HCT116 (cell line): ENCODE measurements at regions not wholly inside any gene's neighbourhood (a gene's known extent, or its start where the extent isn't known, plus 50 kb on each side); places are given as distances from the start of the nearest gene placed in this dataset.

Source experiments
- ATAC-seq: fragments of 200-7000 bp; cut with Tn5 transposase; 2 replicates; pipeline ENCODE4 v1.9.1; 2020; ENCODE audit warnings: mild to moderate bottlenecking, moderate library complexity
- BruUV-seq: library from RNA; stranded (reverse); fragments of 400-500 nt; replicated peaks from 2 replicates; lab custom pipeline; 2021; lab: Mats Ljungman, UMichigan
- CTCF ChIA-PET: fragments of 300-600 bp; sonication (Branson Sonifier 250); formaldehyde crosslinking; loops from one replicate; lab custom pipeline; 2021; ENCODE audit warnings: antibody characterized with exemption; lab: Charles Lee
- POLR2A ChIA-PET: fragments of 300-600, 350-600 bp; sonication (Branson Sonifier 250); formaldehyde crosslinking; loops from one replicate; lab custom pipeline; 2021; ENCODE audit warnings: antibody characterized with exemption; lab: Charles Lee
- RAD21 ChIA-PET, 2 experiments: fragments of 300-600 bp; sonication (Branson Sonifier 250); formaldehyde crosslinking; loops; one replicate each; lab custom pipeline; 2023; ENCODE audit warnings: low total read pairs in 2 of 2; ENCODE audit not compliant: uncharacterized antibody in 2 of 2, unreplicated experiment in 2 of 2, low non-redundant PET in 1 of 2; lab: Charles Lee
- DNase-seq: peaks from one replicate; pipeline ENCODE4 v3.0.0-alpha.2; 2010; ENCODE audit warnings: low read depth, low spot score
- H2AFZ ChIP-seq: fragments of 200-600 bp; shearing (Covaris generic), sonication (generic); 2 replicates; pipeline ENCODE4 v1.6.1; 2017; ENCODE audit warnings: low read depth, mixed run types, mixed read lengths, antibody characterized with exemption, low read length; ENCODE audit not compliant: poor library complexity, severe bottlenecking
- H3K27ac ChIP-seq: 2 replicates; pipeline ENCODE4 v1.5.1; 2012; ENCODE audit warnings: low read depth, low read length
- H3K27me3 ChIP-seq: fragments of 200-600 bp; sonication (generic); 2 replicates; pipeline ENCODE4 v1.6.1; 2016; ENCODE audit warnings: mixed run types, low read length, mixed read lengths; ENCODE audit not compliant: insufficient read depth
- H3K36me3 ChIP-seq, 2 experiments: fragments of 200-500 bp in 1 of 2; fragments of 200-600 bp in 1 of 2; sonication (Bioruptor generic) in 1 of 2; sonication (generic) in 1 of 2; 2 replicates each; pipeline versions ENCODE4 v1.5.1 to v1.6.1; 2014 to 2016; ENCODE audit warnings: low read length in 2 of 2, inconsistent platforms in 1 of 2, mixed read lengths in 1 of 2, mixed run types in 1 of 2; ENCODE audit not compliant: insufficient read depth in 2 of 2, control insufficient read depth in 1 of 2
- H3K4me1 ChIP-seq, 2 experiments: fragments of 200-600 bp in 1 of 2; sonication (generic) in 1 of 2; 2 replicates each; pipeline versions ENCODE4 v1.5.1 to v1.6.1; 2012 to 2017; ENCODE audit warnings: low read length in 2 of 2, inconsistent platforms in 1 of 2, mild to moderate bottlenecking in 1 of 2, mixed read lengths in 1 of 2, mixed run types in 1 of 2, moderate library complexity in 1 of 2; ENCODE audit not compliant: insufficient read depth in 2 of 2, control insufficient read depth in 1 of 2
- H3K4me2 ChIP-seq: fragments of 200-600 bp; sonication (generic); 2 replicates; pipeline ENCODE4 v1.6.1; 2017; ENCODE audit warnings: mixed run types, low read length, mixed read lengths
- H3K4me3 ChIP-seq, 2 experiments: fragments of 200-600 bp in 1 of 2; sonication (generic) in 1 of 2; replicated peaks in 1 of 2; 2 replicates each; pipeline ENCODE4 v1.5.1; 2011 to 2016; ENCODE audit warnings: low read length in 2 of 2, control low read depth in 1 of 2, low read depth in 1 of 2, mild to moderate bottlenecking in 1 of 2, mixed read lengths in 1 of 2, mixed run types in 1 of 2
- H3K79me2 ChIP-seq: fragments of 200-600 bp; sonication (generic); 2 replicates; pipeline ENCODE4 v1.6.1; 2017; ENCODE audit warnings: mild to moderate bottlenecking, mixed run types, low read length, moderate library complexity, mixed read lengths; ENCODE audit not compliant: insufficient read depth
- H3K9ac ChIP-seq: fragments of 200-600 bp; sonication (generic); 2 replicates; pipeline ENCODE4 v1.6.1; 2016; ENCODE audit warnings: low read length, mixed read lengths
- H3K9me2 ChIP-seq: fragments of 200-600 bp; sonication (generic), shearing (Covaris generic); 2 replicates; pipeline ENCODE4 v1.6.1; 2017; ENCODE audit warnings: mixed run types, mild to moderate bottlenecking, moderate library complexity; ENCODE audit not compliant: insufficient read depth
- H3K9me3 ChIP-seq, 2 experiments: fragments of 200-500 bp in 1 of 2; fragments of 200-600 bp in 1 of 2; sonication (Bioruptor generic) in 1 of 2; sonication (generic) in 1 of 2; 2 replicates each; pipeline ENCODE4 v1.6.1; 2014 to 2017; ENCODE audit warnings: low read length in 2 of 2, mixed read lengths in 2 of 2, inconsistent platforms in 1 of 2, low read depth in 1 of 2, mild to moderate bottlenecking in 1 of 2, mixed run types in 1 of 2, moderate library complexity in 1 of 2; ENCODE audit not compliant: control insufficient read depth in 1 of 2, insufficient read depth in 1 of 2
- H4K20me1 ChIP-seq: fragments of 200-600 bp; sonication (generic), shearing (Covaris generic); 2 replicates; pipeline ENCODE4 v1.6.1; 2017; ENCODE audit warnings: mixed run types, mild to moderate bottlenecking, moderate library complexity; ENCODE audit not compliant: insufficient read depth
- ATF3 ChIP-seq: IDR thresholded peaks from 2 replicates; pipeline ENCODE4 v1.6.1; 2012
- CBX3 ChIP-seq: IDR thresholded peaks from 2 replicates; pipeline ENCODE4 v1.6.1; 2012; ENCODE audit warnings: low read depth
- CEBPB ChIP-seq: IDR thresholded peaks from 2 replicates; pipeline ENCODE4 v1.6.1; 2012; ENCODE audit warnings: low read depth
- EGR1 ChIP-seq: IDR thresholded peaks from 2 replicates; pipeline ENCODE4 v1.6.1; 2012; ENCODE audit warnings: low read depth
- ELF1 ChIP-seq: IDR thresholded peaks from 2 replicates; pipeline ENCODE4 v1.6.1; 2012; ENCODE audit warnings: low read depth, borderline replicate concordance
- EZH2 ChIP-seq: fragments of 200-600 bp; sonication (generic); IDR thresholded peaks from 2 replicates; pipeline ENCODE4 v1.6.1; 2017; ENCODE audit warnings: antibody characterized with exemption, mixed run types
- EZH2phosphoT487 ChIP-seq: fragments of 200-600 bp; IDR thresholded peaks from 2 replicates; pipeline ENCODE4 v1.6.1; 2018; ENCODE audit warnings: antibody characterized with exemption, borderline replicate concordance
- FOSL1 ChIP-seq: IDR thresholded peaks from 2 replicates; pipeline ENCODE4 v1.6.1; 2012; ENCODE audit warnings: low read depth
- JUND ChIP-seq: IDR thresholded peaks from 2 replicates; pipeline ENCODE4 v1.6.1; 2012
- POLR2AphosphoS5 ChIP-seq: IDR thresholded peaks from 2 replicates; pipeline ENCODE4 v1.6.1; 2011; ENCODE audit warnings: mild to moderate bottlenecking, low read depth, low read length, moderate library complexity
- RAD21 ChIP-seq: IDR thresholded peaks from 2 replicates; pipeline ENCODE4 v1.6.1; 2012; ENCODE audit warnings: low read depth, mild to moderate bottlenecking
- REST ChIP-seq: IDR thresholded peaks from 2 replicates; pipeline ENCODE4 v1.6.1; 2012; ENCODE audit warnings: low read depth
- SIN3A ChIP-seq: IDR thresholded peaks from 2 replicates; pipeline ENCODE4 v1.6.1; 2012; ENCODE audit warnings: low read depth
- SP1 ChIP-seq: IDR thresholded peaks from 2 replicates; pipeline ENCODE4 v1.6.1; 2012; ENCODE audit warnings: low read depth
- SRF ChIP-seq: IDR thresholded peaks from 2 replicates; pipeline ENCODE4 v1.6.1; 2012; ENCODE audit warnings: low read depth
- YY1 ChIP-seq: IDR thresholded peaks from 2 replicates; pipeline ENCODE4 v1.6.1; 2011; ENCODE audit warnings: low read length, low read depth, moderate library complexity, mild to moderate bottlenecking; ENCODE audit not compliant: insufficient replicate concordance; ENCODE audit errors: extremely low read depth
- ZFX ChIP-seq: fragments of 450-650 bp; IDR thresholded peaks from 2 replicates; pipeline ENCODE4 v1.6.1; 2017
- ZNF274 ChIP-seq: fragments of 200-500 bp; sonication (Bioruptor generic); IDR thresholded peaks from 2 replicates; pipeline ENCODE4 v1.6.1; 2014; ENCODE audit warnings: mild to moderate bottlenecking, low read depth, low read length, inconsistent platforms
- intact Hi-C: fragments of 100-400 bp; cut with micrococcal nuclease; formaldehyde crosslinking; loops from 2 replicates; pipeline ENCODE4 v1.10.0; 2022

DNA sequence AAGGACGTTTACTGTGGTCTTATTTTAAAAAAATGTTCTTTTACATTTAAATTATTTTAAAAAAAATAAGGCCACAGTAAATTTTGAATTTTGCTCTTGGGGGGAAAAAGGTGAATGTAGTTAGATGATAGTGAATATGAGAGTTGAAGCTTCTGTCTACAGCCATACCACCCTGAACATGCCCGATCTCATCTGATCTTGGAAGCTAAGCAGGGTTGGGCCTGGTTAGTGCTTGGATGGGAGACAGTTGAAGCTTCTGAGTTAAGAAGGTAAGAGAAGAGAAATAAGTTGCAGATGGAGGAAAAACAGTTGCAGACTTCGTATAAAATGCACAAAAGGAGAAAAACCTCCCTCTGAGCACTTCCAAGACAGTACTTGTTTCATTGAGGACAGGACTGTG lies 115.6 kb upstream of the NR3C2 start:
- BruUV-seq = no TSS peak
- RAD21 ChIA-PET = no interaction called here
- TF ChIP-seq EGR1 (no peak), YY1 (no peak), SIN3A (no peak), EZH2phosphoT487 (no peak), ATF3 (no peak), SP1 (no peak), POLR2AphosphoS5 (no peak), ZFX (no peak), EZH2 (no peak)
- TF ChIP-seq, all 23 proteins: peak for 0
- Histone ChIP-seq H3K9ac (no peak overlapping the region), H3K79me2 (no peaks in the 10 kb centered on the region), H3K9me2 (no peaks in the 10 kb centered on the region), H3K27me3 (no peaks in the 10 kb centered on the region), H3K9me3 (no peaks in the 10 kb centered on the region), H4K20me1 (no peaks in the 10 kb centered on the region), H2AFZ (no peak overlapping the region), H3K36me3 (no peaks in the 10 kb centered on the region), H3K4me1 (no peaks in the 10 kb centered on the region), H3K4me3 (no peak overlapping the region), H3K27ac (no peak overlapping the region), H3K4me2 (no peak overlapping the region)
- ChIA-PET CTCF (no interaction called here), POLR2A (no interaction called here)
- ATAC-seq (no peak), DNase-seq (no peak)
- intact Hi-C loops = no loop called here

- CTCF ChIA-PET = no interaction called here
- DNase-seq (no peak), ATAC-seq (no peak)
- RAD21 ChIA-PET = no interaction called here
- H3K9me3 ChIP-seq = no peaks in the 10 kb centered on the region
- TF ChIP-seq RAD21 (no peak), SRF (no peak), EZH2 (no peak), CEBPB (no peak), FOSL1 (no peak), ZNF274 (no peak), REST (no peak), EZH2phosphoT487 (no peak), ELF1 (no peak), CBX3 (no peak), POLR2AphosphoS5 (no peak), EGR1 (no peak), JUND (no peak)
- no peaks in the 10 kb centered on the region for H4K20me1 ChIP-seq
- H3K4me2 ChIP-seq = no peak overlapping the region
- H3K27me3 ChIP-seq = no peaks in the 10 kb centered on the region
- POLR2A ChIA-PET = no interaction called here
- H3K4me1 ChIP-seq = no peaks in the 10 kb centered on the region
- H3K36me3 ChIP-seq = no peaks in the 10 kb centered on the region
- H3K9ac ChIP-seq = no peak overlapping the region
- no peaks in the 10 kb centered on the region for H3K79me2 ChIP-seq
- no peak overlapping the region for H3K27ac ChIP-seq
- intact Hi-C loops = no loop called here
- H2AFZ ChIP-seq = no peak overlapping the region
- H3K9me2 ChIP-seq = no peaks in the 10 kb centered on the region; the same call in 1 of the 2 replicates
- H3K4me3 ChIP-seq = no peak overlapping the region
- BruUV-seq = no TSS peak
Observed at GRCh38 chr4:148550788-148551187, 108.6 kb upstream of the NR3C2 start.
